HL-60 (cell line): ENCODE measurements at regions not wholly inside any gene's neighbourhood (a gene's known extent, or its start where the extent isn't known, plus 50 kb on each side); places are given as distances from the start of the nearest gene placed in this dataset.

Experiments used
- DNase-seq, 2 experiments: peaks; one replicate each; pipeline ENCODE4 v3.0.0-alpha.2; 2010 to 2020; ENCODE audit warnings: low read depth in 1 of 2, low spot score in 1 of 2
- H3K27ac ChIP-seq: fragments of 250-450 bp; sonication (Bioruptor Pico); replicated peaks from 2 replicates; pipeline ENCODE4 v1.5.1; 2020; ENCODE audit warnings: mild to moderate bottlenecking, moderate library complexity
- H3K27me3 ChIP-seq: fragments of 250-450 bp; sonication (Bioruptor Pico); 2 replicates; pipeline ENCODE4 v1.5.1; 2021; ENCODE audit warnings: mild to moderate bottlenecking, moderate library complexity; ENCODE audit not compliant: insufficient read depth, poor library complexity, severe bottlenecking
- H3K4me3 ChIP-seq: replicated peaks from 2 replicates; pipeline ENCODE4 v1.5.1; 2011; ENCODE audit warnings: mild to moderate bottlenecking, control low read depth, low read length; ENCODE audit not compliant: insufficient read depth
- GABPA ChIP-seq: IDR thresholded peaks from 2 replicates; pipeline ENCODE4 v1.6.1; 2012; ENCODE audit warnings: low read depth
- POLR2AphosphoS5 ChIP-seq: IDR thresholded peaks from 2 replicates; pipeline ENCODE4 v1.6.1; 2012; ENCODE audit warnings: low read depth
- SPI1 ChIP-seq: IDR thresholded peaks from 2 replicates; pipeline ENCODE4 v1.6.1; 2012; ENCODE audit warnings: low read depth, mild to moderate bottlenecking, borderline replicate concordance
- TF ChIP-seq, protein P1 (sequence below): IDR thresholded peaks from one replicate; pipeline ENCODE4 v1.5.1; 2011; ENCODE audit warnings: low read length, control low read depth, inconsistent platforms; ENCODE audit not compliant: insufficient read depth
- TF ChIP-seq, protein P2 (sequence below): IDR thresholded peaks from 2 replicates; pipeline ENCODE4 v1.6.1; 2012; ENCODE audit warnings: low read depth; ENCODE audit not compliant: insufficient replicate concordance

DNA sequence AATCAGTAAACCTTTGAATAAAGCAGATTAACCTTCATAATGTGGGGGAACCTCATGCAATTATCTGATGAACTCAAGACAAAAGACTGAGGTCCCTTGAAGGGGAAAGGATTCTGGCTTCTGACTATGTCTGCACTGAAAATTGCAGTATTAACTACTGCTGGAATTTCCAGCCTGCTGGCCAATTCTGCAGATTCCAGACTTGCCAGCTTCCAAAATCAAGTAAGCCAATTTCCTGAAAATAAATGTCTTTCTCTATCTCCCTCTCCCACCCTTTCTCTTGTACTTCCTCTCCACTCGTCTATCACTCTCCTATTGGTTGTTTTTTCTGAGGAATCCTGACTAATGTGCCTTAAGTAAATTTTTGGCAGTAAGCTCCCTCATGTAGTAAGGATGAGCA, 1479.9 kb upstream of the PRR20A start:
- TF ChIP-seq, protein P1, sequence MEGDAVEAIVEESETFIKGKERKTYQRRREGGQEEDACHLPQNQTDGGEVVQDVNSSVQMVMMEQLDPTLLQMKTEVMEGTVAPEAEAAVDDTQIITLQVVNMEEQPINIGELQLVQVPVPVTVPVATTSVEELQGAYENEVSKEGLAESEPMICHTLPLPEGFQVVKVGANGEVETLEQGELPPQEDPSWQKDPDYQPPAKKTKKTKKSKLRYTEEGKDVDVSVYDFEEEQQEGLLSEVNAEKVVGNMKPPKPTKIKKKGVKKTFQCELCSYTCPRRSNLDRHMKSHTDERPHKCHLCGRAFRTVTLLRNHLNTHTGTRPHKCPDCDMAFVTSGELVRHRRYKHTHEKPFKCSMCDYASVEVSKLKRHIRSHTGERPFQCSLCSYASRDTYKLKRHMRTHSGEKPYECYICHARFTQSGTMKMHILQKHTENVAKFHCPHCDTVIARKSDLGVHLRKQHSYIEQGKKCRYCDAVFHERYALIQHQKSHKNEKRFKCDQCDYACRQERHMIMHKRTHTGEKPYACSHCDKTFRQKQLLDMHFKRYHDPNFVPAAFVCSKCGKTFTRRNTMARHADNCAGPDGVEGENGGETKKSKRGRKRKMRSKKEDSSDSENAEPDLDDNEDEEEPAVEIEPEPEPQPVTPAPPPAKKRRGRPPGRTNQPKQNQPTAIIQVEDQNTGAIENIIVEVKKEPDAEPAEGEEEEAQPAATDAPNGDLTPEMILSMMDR, result no peak
- TF ChIP-seq GABPA, result no peak
- TF ChIP-seq, protein P2, sequence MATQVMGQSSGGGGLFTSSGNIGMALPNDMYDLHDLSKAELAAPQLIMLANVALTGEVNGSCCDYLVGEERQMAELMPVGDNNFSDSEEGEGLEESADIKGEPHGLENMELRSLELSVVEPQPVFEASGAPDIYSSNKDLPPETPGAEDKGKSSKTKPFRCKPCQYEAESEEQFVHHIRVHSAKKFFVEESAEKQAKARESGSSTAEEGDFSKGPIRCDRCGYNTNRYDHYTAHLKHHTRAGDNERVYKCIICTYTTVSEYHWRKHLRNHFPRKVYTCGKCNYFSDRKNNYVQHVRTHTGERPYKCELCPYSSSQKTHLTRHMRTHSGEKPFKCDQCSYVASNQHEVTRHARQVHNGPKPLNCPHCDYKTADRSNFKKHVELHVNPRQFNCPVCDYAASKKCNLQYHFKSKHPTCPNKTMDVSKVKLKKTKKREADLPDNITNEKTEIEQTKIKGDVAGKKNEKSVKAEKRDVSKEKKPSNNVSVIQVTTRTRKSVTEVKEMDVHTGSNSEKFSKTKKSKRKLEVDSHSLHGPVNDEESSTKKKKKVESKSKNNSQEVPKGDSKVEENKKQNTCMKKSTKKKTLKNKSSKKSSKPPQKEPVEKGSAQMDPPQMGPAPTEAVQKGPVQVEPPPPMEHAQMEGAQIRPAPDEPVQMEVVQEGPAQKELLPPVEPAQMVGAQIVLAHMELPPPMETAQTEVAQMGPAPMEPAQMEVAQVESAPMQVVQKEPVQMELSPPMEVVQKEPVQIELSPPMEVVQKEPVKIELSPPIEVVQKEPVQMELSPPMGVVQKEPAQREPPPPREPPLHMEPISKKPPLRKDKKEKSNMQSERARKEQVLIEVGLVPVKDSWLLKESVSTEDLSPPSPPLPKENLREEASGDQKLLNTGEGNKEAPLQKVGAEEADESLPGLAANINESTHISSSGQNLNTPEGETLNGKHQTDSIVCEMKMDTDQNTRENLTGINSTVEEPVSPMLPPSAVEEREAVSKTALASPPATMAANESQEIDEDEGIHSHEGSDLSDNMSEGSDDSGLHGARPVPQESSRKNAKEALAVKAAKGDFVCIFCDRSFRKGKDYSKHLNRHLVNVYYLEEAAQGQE, result no peak
- TF ChIP-seq SPI1, result no peak
- TF ChIP-seq POLR2AphosphoS5, result no peak
- H3K4me3 ChIP-seq, result no peak overlapping the region
- no peak overlapping the region for H3K27ac ChIP-seq
- H3K27me3 ChIP-seq, result no peaks in the 10 kb centered on the region
- DNase-seq, result no peak

DNA sequence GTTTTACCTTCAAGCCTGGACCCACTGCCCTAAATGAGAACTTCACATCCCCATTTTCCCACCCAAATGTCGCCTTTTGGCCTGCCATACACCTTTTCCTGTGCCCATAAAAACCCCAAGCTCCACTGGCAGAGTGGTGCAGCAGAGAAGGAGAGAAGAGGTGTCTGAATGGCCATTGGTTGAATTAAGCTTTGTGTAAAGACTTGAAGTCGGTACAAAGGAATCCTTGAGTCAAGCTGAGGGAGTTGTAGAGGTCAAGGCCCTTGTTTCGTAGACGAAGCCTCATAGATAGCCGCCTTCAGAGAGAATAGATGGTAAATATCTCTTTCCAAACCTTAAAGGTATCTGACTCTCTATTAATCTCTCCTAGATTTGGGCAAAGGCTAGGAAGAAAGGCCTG, 1479.2 kb upstream of the PRR20A start:
- H3K27ac ChIP-seq, result no peak overlapping the region

DNA sequence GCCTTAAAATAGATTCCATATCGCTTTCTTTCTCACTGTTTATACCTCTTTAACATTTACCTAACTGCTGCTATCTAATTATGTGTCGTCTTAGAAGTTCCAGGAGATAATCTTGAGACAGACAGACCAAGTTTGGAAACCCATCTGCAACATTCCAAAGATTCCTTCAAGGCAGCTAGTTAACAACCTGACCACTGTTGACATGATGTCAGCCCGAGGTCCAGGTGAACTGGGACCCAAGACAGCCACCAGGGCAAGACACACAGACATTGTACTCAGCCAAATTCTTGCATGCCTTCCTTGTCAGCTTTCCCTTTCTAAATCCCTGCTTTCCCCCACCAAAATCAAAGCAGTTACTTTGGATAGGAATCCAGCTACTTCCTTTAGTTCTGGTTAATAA, 1476.5 kb upstream of the PRR20A start:
- H3K27me3 ChIP-seq, result no peaks in the 10 kb centered on the region
- no peak overlapping the region for H3K27ac ChIP-seq
- DNase-seq, result no peak
- no peak overlapping the region for H3K4me3 ChIP-seq
- TF ChIP-seq POLR2AphosphoS5 (no peak), SPI1 (no peak), GABPA (no peak)
- TF ChIP-seq, protein P1, result no peak
- TF ChIP-seq, protein P2, result no peak

More for the DNA sequence above, 1479.2 kb upstream of the PRR20A start:
- TF ChIP-seq, protein P1, result no peak
- TF ChIP-seq GABPA, result no peak
- TF ChIP-seq SPI1, result no peak
- TF ChIP-seq, protein P2, result no peak
- TF ChIP-seq POLR2AphosphoS5, result no peak
- no peaks in the 10 kb centered on the region for H3K27me3 ChIP-seq
- DNase-seq, result no peak
- no peak overlapping the region for H3K4me3 ChIP-seq
